Smooth muscle cell of the brain vasculature (primary cell): ENCODE measurements at regions not wholly inside any gene's neighbourhood (a gene's known extent, or its start where the extent isn't known, plus 50 kb on each side); places are given as distances from the start of the nearest gene placed in this dataset.

ENCODE experiments used
- DNase-seq: peaks from one replicate; pipeline ENCODE4 v3.0.0-alpha.2; 2012; ENCODE audit warnings: low read depth, low spot score

GRCh38 chr12:41932470-41932991, 212.1 kb downstream of the GXYLT1 start:
- no peak for DNase-seq

GRCh38 chr12:41930866-41931437, 213.7 kb downstream of the GXYLT1 start:
- DNase-seq: no peak

- no peak for DNase-seq
Measured at GRCh38 chr12:41924111-41924510, 220.6 kb downstream of the GXYLT1 start.

- DNase-seq: no peak
Measured at GRCh38 chr12:41923351-41923750, 221.3 kb downstream of the GXYLT1 start.

GRCh38 chr12:41920355-41920754, 224.3 kb downstream of the GXYLT1 start:
- DNase-seq: no peak

- DNase-seq: no peak
Measured at GRCh38 chr12:41919526-41920261, 225.0 kb downstream of the GXYLT1 start.

GRCh38 chr12:41919048-41919447, 225.6 kb downstream of the GXYLT1 start:
- DNase-seq: no peak

GRCh38 chr12:41917938-41918341, 226.7 kb downstream of the GXYLT1 start:
- DNase-seq: no peak

GRCh38 chr12:41917181-41917580, 227.5 kb downstream of the GXYLT1 start:
- DNase-seq: no peak

GRCh38 chr12:41910578-41911320, 233.9 kb downstream of the GXYLT1 start:
- DNase-seq: no peak

GRCh38 chr12:41908206-41908605, 236.5 kb downstream of the GXYLT1 start:
- no peak for DNase-seq

- DNase-seq: no peak
Measured at GRCh38 chr12:41907550-41907949, 237.1 kb downstream of the GXYLT1 start.

- no peak for DNase-seq
Measured at GRCh38 chr12:41907021-41907420, 237.7 kb downstream of the GXYLT1 start.

- no peak for DNase-seq
Measured at GRCh38 chr12:41905759-41906297, 238.8 kb downstream of the GXYLT1 start.

- DNase-seq: no peak
Measured at GRCh38 chr12:41905073-41905758, 239.5 kb downstream of the GXYLT1 start.

- no peak for DNase-seq
Measured at GRCh38 chr12:41904041-41904440, 240.6 kb downstream of the GXYLT1 start.

- DNase-seq: no peak
Measured at GRCh38 chr12:41903014-41903708, 241.5 kb downstream of the GXYLT1 start.

- no peak for DNase-seq
Measured at GRCh38 chr12:41899577-41899976, 245.1 kb downstream of the GXYLT1 start.

GRCh38 chr12:41897593-41897992, 247.1 kb downstream of the GXYLT1 start:
- no peak for DNase-seq

GRCh38 chr12:41893491-41893890, 251.2 kb downstream of the GXYLT1 start:
- no peak for DNase-seq

- no peak for DNase-seq
Measured at GRCh38 chr12:41892302-41892701, 252.4 kb downstream of the GXYLT1 start.
